SK-N-SH treated with all-trans-retinoic acid at 6 μM for 48 hours (cell line): ENCODE measurements at regions not wholly inside any gene's neighbourhood (a gene's known extent, or its start where the extent isn't known, plus 50 kb on each side); places are given as distances from the start of the nearest gene placed in this dataset.

ENCODE experiments used
- ARNTL ChIP-seq: fragments of 450-650 bp; formaldehyde crosslinking; IDR thresholded peaks from 2 replicates; pipeline ENCODE4 v1.5.0; 2020; ENCODE audit warnings: low read depth, mild to moderate bottlenecking, moderate library complexity, borderline replicate concordance
- ESRRG ChIP-seq: fragments of 250-450 bp; sonication (Bioruptor Pico); IDR thresholded peaks from 2 replicates; pipeline ENCODE4 v1.6.1; 2021; ENCODE audit warnings: mild to moderate bottlenecking
- TSHZ2 ChIP-seq: fragments of 250-450 bp; sonication (Bioruptor Pico); IDR thresholded peaks from 2 replicates; pipeline ENCODE4 v1.5.0; 2020; ENCODE audit warnings: mild to moderate bottlenecking, moderate library complexity
- ZC3H10 ChIP-seq: fragments of 250-450 bp; sonication (Bioruptor Pico); IDR thresholded peaks from 2 replicates; pipeline ENCODE4 v1.5.1; 2021; ENCODE audit warnings: mild to moderate bottlenecking, moderate library complexity
- ZNF565 ChIP-seq: fragments of 450-650 bp; formaldehyde crosslinking; conservative IDR thresholded peaks from 2 replicates; pipeline ENCODE4 v1.5.0; 2020; ENCODE audit warnings: low read depth, mild to moderate bottlenecking, moderate library complexity
- ZNF8 ChIP-seq: fragments of 450-650 bp; formaldehyde crosslinking; IDR thresholded peaks from 2 replicates; pipeline ENCODE4 v1.5.0; 2020; ENCODE audit warnings: mild to moderate bottlenecking, moderate library complexity
- TF ChIP-seq, protein P1 (sequence below): fragments of 250-450 bp; sonication (Bioruptor Pico); IDR thresholded peaks from 2 replicates; pipeline ENCODE4 v1.8.0; 2021; ENCODE audit warnings: low read depth, mild to moderate bottlenecking, moderate library complexity, borderline replicate concordance

- TF ChIP-seq, protein P1, sequence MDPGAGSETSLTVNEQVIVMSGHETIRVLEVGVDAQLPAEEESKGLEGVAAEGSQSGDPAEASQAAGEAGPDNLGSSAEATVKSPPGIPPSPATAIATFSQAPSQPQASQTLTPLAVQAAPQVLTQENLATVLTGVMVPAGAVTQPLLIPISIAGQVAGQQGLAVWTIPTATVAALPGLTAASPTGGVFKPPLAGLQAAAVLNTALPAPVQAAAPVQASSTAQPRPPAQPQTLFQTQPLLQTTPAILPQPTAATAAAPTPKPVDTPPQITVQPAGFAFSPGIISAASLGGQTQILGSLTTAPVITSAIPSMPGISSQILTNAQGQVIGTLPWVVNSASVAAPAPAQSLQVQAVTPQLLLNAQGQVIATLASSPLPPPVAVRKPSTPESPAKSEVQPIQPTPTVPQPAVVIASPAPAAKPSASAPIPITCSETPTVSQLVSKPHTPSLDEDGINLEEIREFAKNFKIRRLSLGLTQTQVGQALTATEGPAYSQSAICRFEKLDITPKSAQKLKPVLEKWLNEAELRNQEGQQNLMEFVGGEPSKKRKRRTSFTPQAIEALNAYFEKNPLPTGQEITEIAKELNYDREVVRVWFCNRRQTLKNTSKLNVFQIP (CRISPR knock-in tag), result no peak
- TF ChIP-seq ZNF565 (CRISPR knock-in tag) (no peak), ARNTL (CRISPR knock-in tag) (no peak), ESRRG (CRISPR knock-in tag) (no peak), TSHZ2 (CRISPR knock-in tag) (no peak), ZNF8 (no peak), ZC3H10 (CRISPR knock-in tag) (no peak)
Measured at GRCh38 chr21:18522181-18522972, 118.8 kb upstream of the TMPRSS15 start.
